ENCODE measurements at regions not wholly inside any gene's neighbourhood (a gene's known extent, or its start where the extent isn't known, plus 50 kb on each side); places are given as distances from the start of the nearest gene placed in this dataset.

DNA sequence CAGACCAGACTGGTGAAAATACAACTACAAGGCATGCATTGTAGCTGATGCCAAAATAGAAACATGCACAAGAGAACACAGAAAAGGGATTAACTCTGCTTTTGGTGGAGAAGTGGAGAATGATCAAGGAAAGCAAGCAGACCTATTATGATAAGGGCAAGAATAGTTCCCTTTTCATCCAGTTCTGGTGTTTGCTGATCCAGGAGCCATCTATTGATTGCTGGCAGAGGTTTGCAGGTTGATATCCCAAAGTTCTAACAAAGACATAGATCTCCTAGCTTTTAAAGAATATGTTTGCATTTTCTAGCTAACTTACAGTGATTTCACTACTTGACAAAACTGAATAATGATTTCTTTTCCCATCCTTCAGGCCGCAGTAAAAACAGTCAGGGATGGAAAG, 166.2 kb upstream of the CDKN3 start:
- H3K36me3 ChIP-seq (ENCODE audit: low read depth) = no peaks in the 10 kb centered on the region
- peaks cover 7% of the 10 kb centered on the region for H3K4me1 ChIP-seq (ENCODE audit: insufficient read depth)
- no peak overlapping the region for H3K4me3 ChIP-seq
- H3K27me3 ChIP-seq (replicated peaks; ENCODE audit: insufficient read depth) = 0 out of 2 replicates have a peak, but pooled peaks cover 4% of the 10 kb centered on the region
- no peak overlapping the region for H3K27ac ChIP-seq
- no peak for TF ChIP-seq EZH2 (IDR thresholded peaks at IDR 0.05; ENCODE audit: insufficient read depth, poor library complexity, severe bottlenecking)
- TF ChIP-seq EZH2phosphoT487 (IDR thresholded peaks at IDR 0.05; ENCODE audit: insufficient read depth, low read depth) = no peak
- H3K9me2 ChIP-seq (ENCODE audit: insufficient read depth) = no peaks in the 10 kb centered on the region
- H2AFZ ChIP-seq = no peak overlapping the region
- H3K79me2 ChIP-seq (ENCODE audit: insufficient read depth) = no peaks in the 10 kb centered on the region
- H3K9ac ChIP-seq = no peak overlapping the region
- H3K4me2 ChIP-seq (ENCODE audit: unreplicated experiment) = no peak overlapping the region
- in situ Hi-C loops (cut with MboI) = no loop called here
- WGBS, 2 experiments (ENCODE audit: low coverage in 1 of 2, low lambda C conversion rate in 2 of 2, missing lambda C conversion rate in 2 of 2) = 100% methylated on average over 1 of the region's 1 CpG
- H3F3A ChIP-seq (ENCODE audit: insufficient read depth) = 0 out of 2 replicates have a peak, but pooled peaks cover 5% of the 10 kb centered on the region
- no peaks in the 10 kb centered on the region for H3K9me3 ChIP-seq (ENCODE audit: low read depth)
- no peak for DNase-seq
- H4K20me1 ChIP-seq (ENCODE audit: insufficient read depth) = no peaks in the 10 kb centered on the region

DNA sequence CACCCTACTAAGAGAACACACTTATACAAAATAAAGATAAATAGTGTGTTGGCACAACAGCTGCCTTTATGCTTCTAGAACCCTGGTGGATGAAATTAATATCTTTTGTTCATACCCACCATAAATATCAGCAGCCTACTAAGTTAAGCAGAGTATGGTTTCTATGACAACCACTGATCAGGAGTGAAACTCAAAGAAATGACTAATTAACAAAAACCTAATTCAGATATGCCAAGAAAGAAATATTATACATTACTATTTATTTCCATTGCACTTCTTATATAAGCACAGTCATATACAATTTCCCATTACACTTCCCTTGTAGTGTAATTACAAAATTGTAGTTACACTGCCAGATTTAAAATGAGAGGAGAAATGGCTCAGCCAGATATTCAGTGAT, 164.1 kb upstream of the CDKN3 start:
- Histone ChIP-seq H3K4me3 (no peak overlapping the region), H3K9me3 (ENCODE audit: low read depth) (no peaks in the 10 kb centered on the region), H3K4me1 (ENCODE audit: insufficient read depth) (no peaks in the 10 kb centered on the region), H3F3A (ENCODE audit: insufficient read depth) (no peaks in the 10 kb centered on the region), H3K27ac (no peak overlapping the region), H3K4me2 (ENCODE audit: unreplicated experiment) (no peak overlapping the region), H4K20me1 (ENCODE audit: insufficient read depth) (no peaks in the 10 kb centered on the region), H3K9me2 (ENCODE audit: insufficient read depth) (no peaks in the 10 kb centered on the region), H3K9ac (no peak overlapping the region), H2AFZ (no peak overlapping the region), H3K27me3 (replicated peaks; ENCODE audit: insufficient read depth) (0 out of 2 replicates have a peak, but pooled peaks cover 4% of the 10 kb centered on the region), H3K79me2 (ENCODE audit: insufficient read depth) (no peaks in the 10 kb centered on the region), H3K36me3 (ENCODE audit: low read depth) (no peaks in the 10 kb centered on the region)
- DNase-seq = no peak
- in situ Hi-C loops (cut with MboI) = no loop called here
- no peak for TF ChIP-seq EZH2 (IDR thresholded peaks at IDR 0.05; ENCODE audit: insufficient read depth, poor library complexity, severe bottlenecking)
- TF ChIP-seq EZH2phosphoT487 (IDR thresholded peaks at IDR 0.05; ENCODE audit: insufficient read depth, low read depth) = no peak

DNA sequence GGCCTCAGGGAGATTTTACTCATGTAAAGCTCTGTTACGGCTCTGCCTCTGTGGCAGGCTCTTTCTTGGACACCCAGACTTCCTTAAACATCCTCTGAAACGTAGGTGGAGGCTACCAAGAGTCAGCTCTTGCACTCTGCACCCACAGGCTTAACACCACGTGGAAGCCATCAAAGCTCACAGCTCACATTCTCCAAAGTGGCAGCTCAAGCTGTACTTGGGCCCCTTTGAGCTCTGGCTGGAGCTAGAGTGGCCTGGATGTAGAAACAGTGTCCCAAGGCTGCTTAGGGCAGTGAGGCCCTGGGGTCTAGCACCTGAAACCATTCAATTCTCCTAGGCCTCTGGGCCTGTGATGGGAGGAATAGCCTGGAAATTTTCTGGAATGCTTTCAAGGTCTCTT, 155.3 kb upstream of the CDKN3 start:
- H3F3A ChIP-seq (ENCODE audit: insufficient read depth) = no peaks in the 10 kb centered on the region
- no peaks in the 10 kb centered on the region for H3K9me2 ChIP-seq (ENCODE audit: insufficient read depth)
- H3K27ac ChIP-seq = no peak overlapping the region
- no peak overlapping the region for H3K4me2 ChIP-seq (ENCODE audit: unreplicated experiment)
- no peaks in the 10 kb centered on the region for H4K20me1 ChIP-seq (ENCODE audit: insufficient read depth)
- no peaks in the 10 kb centered on the region for H3K9me3 ChIP-seq (ENCODE audit: low read depth)
- no peaks in the 10 kb centered on the region for H3K79me2 ChIP-seq (ENCODE audit: insufficient read depth)
- no peak overlapping the region for H3K9ac ChIP-seq
- in situ Hi-C loops (cut with MboI) = no loop called here
- no peaks in the 10 kb centered on the region for H3K36me3 ChIP-seq (ENCODE audit: low read depth)
- H3K4me3 ChIP-seq = no peak overlapping the region
- TF ChIP-seq EZH2 (IDR thresholded peaks at IDR 0.05; ENCODE audit: insufficient read depth, poor library complexity, severe bottlenecking) (no peak), EZH2phosphoT487 (IDR thresholded peaks at IDR 0.05; ENCODE audit: insufficient read depth, low read depth) (no peak)
- H3K4me1 ChIP-seq (ENCODE audit: insufficient read depth) = no peaks in the 10 kb centered on the region
- H3K27me3 ChIP-seq (replicated peaks; ENCODE audit: insufficient read depth) = no peaks in the 10 kb centered on the region
- WGBS, 2 experiments (ENCODE audit: low coverage in 1 of 2, low lambda C conversion rate in 2 of 2, missing lambda C conversion rate in 2 of 2) = 60 to 73% methylated on average over 3 of the region's 3 CpGs
- no peak overlapping the region for H2AFZ ChIP-seq
- no peak for DNase-seq

DNA sequence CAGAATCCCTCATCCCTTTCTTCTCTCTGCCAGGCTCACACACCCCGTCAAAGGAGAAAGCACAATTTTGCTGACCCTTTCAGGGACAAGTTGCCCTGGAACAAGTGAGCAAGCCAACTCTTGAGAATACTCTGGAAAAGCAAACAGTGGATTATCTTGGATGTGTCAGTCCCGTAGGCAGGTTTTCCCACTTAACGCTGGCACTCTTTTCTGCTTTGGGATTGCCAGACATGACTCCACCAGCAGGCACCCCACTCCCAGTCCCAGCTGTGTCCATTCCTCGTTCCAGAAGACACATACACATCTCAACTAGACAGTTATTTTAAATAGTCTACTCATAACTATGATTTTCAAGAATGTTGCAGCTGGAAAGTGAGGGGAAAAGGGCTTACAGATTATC, 145.5 kb upstream of the CDKN3 start:
- no peaks in the 10 kb centered on the region for H3K9me3 ChIP-seq (ENCODE audit: low read depth)
- peaks cover 29% of the 10 kb centered on the region for H3F3A ChIP-seq (ENCODE audit: insufficient read depth)
- no peaks in the 10 kb centered on the region for H3K79me2 ChIP-seq (ENCODE audit: insufficient read depth)
- 21 to 30% methylated on average over 4 of the region's 4 CpGs for WGBS, 2 experiments (ENCODE audit: low coverage in 1 of 2, low lambda C conversion rate in 2 of 2, missing lambda C conversion rate in 2 of 2)
- H3K27ac ChIP-seq = no peak overlapping the region; the same call in 1 of the 2 replicates
- no peaks in the 10 kb centered on the region for H3K9me2 ChIP-seq (ENCODE audit: insufficient read depth)
- 0 out of 2 replicates have a peak, but pooled peaks cover 3% of the 10 kb centered on the region for H3K27me3 ChIP-seq (replicated peaks; ENCODE audit: insufficient read depth)
- H3K36me3 ChIP-seq (ENCODE audit: low read depth) = no peaks in the 10 kb centered on the region
- in situ Hi-C loops (cut with MboI) = no loop called here
- TF ChIP-seq EZH2phosphoT487 (IDR thresholded peaks at IDR 0.05; ENCODE audit: insufficient read depth, low read depth) (no peak), EZH2 (IDR thresholded peaks at IDR 0.05; ENCODE audit: insufficient read depth, poor library complexity, severe bottlenecking) (no peak)
- no peak overlapping the region for H3K9ac ChIP-seq
- DNase-seq = peak; percentile 45
- H3K4me1 ChIP-seq (ENCODE audit: insufficient read depth) = peaks cover 37% of the 10 kb centered on the region
- H3K4me2 ChIP-seq (ENCODE audit: unreplicated experiment) = peak overlapping the region; percentile 51
- no peak overlapping the region for H3K4me3 ChIP-seq
- no peaks in the 10 kb centered on the region for H4K20me1 ChIP-seq (ENCODE audit: insufficient read depth)
- H2AFZ ChIP-seq = no peak overlapping the region

All from GM23248 (cell line).